CD8-positive, alpha-beta memory T cell (primary cell): ENCODE measurements at regions not wholly inside any gene's neighbourhood (a gene's known extent, or its start where the extent isn't known, plus 50 kb on each side); places are given as distances from the start of the nearest gene placed in this dataset.
A peak's percentile ranks its signal among the peaks of the same experiment; 100 is the strongest.
"Not testable (repeated sequence)": the region's sequence is repeated elsewhere in the genome, so short reads cannot be mapped to it uniquely, and the experiment has no call there.

Experiments used
- CTCF ChIA-PET: fragments of 350-600 bp; sonication (Branson Sonifier 250); formaldehyde crosslinking; loops from one replicate; lab custom pipeline; 2021; ENCODE audit warnings: antibody characterized with exemption; lab: Charles Lee
- POLR2A ChIA-PET: fragments of 350-600 bp; sonication (Branson Sonifier 250); formaldehyde crosslinking; loops from one replicate; lab custom pipeline; 2021; ENCODE audit warnings: antibody characterized with exemption; lab: Charles Lee
- DNase-seq, 5 donors: peaks; one replicate each; pipeline versions ENCODE4 v3.0.0 to v3.0.0-alpha.2; 2020 to 2022; ENCODE audit warnings: mixed read lengths in 1 of 5
- H3K27ac ChIP-seq: one replicate; pipeline ENCODE4 v1.7.0; 2013; ENCODE audit warnings: low read depth, mild to moderate bottlenecking, low read length, moderate library complexity
- H3K27me3 ChIP-seq: 2 replicates; pipeline ENCODE4 v1.7.0; 2013; ENCODE audit warnings: low read length, mild to moderate bottlenecking; ENCODE audit not compliant: insufficient read depth, poor library complexity, severe bottlenecking
- H3K36me3 ChIP-seq: 2 replicates; pipeline ENCODE4 v1.7.0; 2013; ENCODE audit warnings: mild to moderate bottlenecking, low read length, moderate library complexity; ENCODE audit not compliant: insufficient read depth
- H3K4me1 ChIP-seq: 2 replicates; pipeline ENCODE4 v1.7.0; 2013; ENCODE audit warnings: mild to moderate bottlenecking, low read length, moderate library complexity; ENCODE audit not compliant: insufficient read depth
- H3K4me3 ChIP-seq: 2 replicates; pipeline ENCODE4 v1.7.0; 2013; ENCODE audit warnings: mild to moderate bottlenecking, low read length
- H3K9me3 ChIP-seq: 2 replicates; pipeline ENCODE4 v1.7.0; 2013; ENCODE audit warnings: mild to moderate bottlenecking, low read length
- H3K27ac Mint-ChIP-seq, 8 donors: one replicate each; pipeline ENCODE4 v1.8.0; 2020 to 2021; ENCODE audit warnings: mixed read lengths in 8 of 8, mild to moderate bottlenecking in 6 of 8, inconsistent platforms in 3 of 8, moderate library complexity in 3 of 8
- H3K27me3 Mint-ChIP-seq, 2 donors: one replicate each; pipeline ENCODE4 v1.8.0; 2020 to 2021; ENCODE audit warnings: mixed read lengths in 2 of 2, mild to moderate bottlenecking in 1 of 2, moderate library complexity in 1 of 2
- H3K36me3 Mint-ChIP-seq, 3 donors: one replicate each; pipeline ENCODE4 v1.8.0; 2020 to 2021; ENCODE audit warnings: mixed read lengths in 3 of 3, inconsistent platforms in 1 of 3, mild to moderate bottlenecking in 1 of 3
- H3K4me1 Mint-ChIP-seq, 3 donors: one replicate each; pipeline ENCODE4 v1.8.0; 2020 to 2021; ENCODE audit warnings: mixed read lengths in 3 of 3, inconsistent platforms in 1 of 3, mild to moderate bottlenecking in 1 of 3
- H3K4me3 Mint-ChIP-seq, 7 donors: one replicate each; pipeline ENCODE4 v1.8.0; 2020 to 2021; ENCODE audit warnings: mixed read lengths in 7 of 7, mild to moderate bottlenecking in 6 of 7, moderate library complexity in 4 of 7, inconsistent platforms in 2 of 7
- H3K9me3 Mint-ChIP-seq, 5 donors: one replicate each; pipeline ENCODE4 v1.8.0; 2020 to 2022; ENCODE audit warnings: mixed read lengths in 5 of 5, mild to moderate bottlenecking in 3 of 5, moderate library complexity in 2 of 5, inconsistent platforms in 1 of 5

DNA sequence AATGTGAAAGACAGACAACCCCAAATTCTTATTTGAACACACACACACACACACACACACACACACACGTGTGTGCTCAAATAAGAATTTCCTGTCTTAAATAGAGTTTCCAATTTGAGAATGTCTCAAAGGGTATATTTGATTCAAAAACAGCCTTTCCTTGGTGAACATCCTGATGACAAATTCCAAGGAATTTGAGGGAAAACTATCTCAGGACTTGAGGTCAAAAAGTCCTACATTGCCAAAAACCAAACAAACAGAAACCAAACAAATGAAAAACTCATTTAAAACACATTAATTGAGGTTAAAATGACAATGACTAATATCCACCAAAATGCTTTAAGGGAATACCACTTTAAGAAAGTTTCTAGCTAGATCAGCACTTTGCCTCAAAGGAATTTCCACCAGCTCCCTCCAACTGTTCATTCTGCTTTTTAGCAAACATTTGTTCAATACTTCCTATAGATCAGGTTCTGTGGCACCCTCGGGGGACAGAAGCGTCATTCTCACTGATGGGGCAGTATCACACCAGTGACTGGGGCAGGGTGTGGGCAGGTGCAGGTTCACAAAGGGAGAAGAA, 232.1 kb upstream of the TRIB2 start:
- Histone ChIP-seq H3K27ac (no peak overlapping the region), H3K27me3 (no peaks in the 10 kb centered on the region), H3K9me3 (no peaks in the 10 kb centered on the region), H3K4me1 (peaks cover 53% of the 10 kb centered on the region), H3K4me3 (no peak overlapping the region), H3K36me3 (no peaks in the 10 kb centered on the region)
- no peak for DNase-seq
- H3K9me3 Mint-ChIP-seq = no peaks in the 10 kb centered on the region
- CTCF ChIA-PET = no interaction called here
- peak overlapping the region in 1 of 7 donors; percentile 42 for H3K4me3 Mint-ChIP-seq
- H3K27ac Mint-ChIP-seq = peak overlapping the region in 1 of 8 donors; percentile 75
- POLR2A ChIA-PET = no interaction called here
- peaks cover 0 to 3% (median 0%) of the 10 kb centered on the region in 3 donors for H3K36me3 Mint-ChIP-seq
- H3K4me1 Mint-ChIP-seq = peaks cover 47 to 59% (median 57%) of the 10 kb centered on the region in 3 donors
- H3K27me3 Mint-ChIP-seq = no peaks in the 10 kb centered on the region

DNA sequence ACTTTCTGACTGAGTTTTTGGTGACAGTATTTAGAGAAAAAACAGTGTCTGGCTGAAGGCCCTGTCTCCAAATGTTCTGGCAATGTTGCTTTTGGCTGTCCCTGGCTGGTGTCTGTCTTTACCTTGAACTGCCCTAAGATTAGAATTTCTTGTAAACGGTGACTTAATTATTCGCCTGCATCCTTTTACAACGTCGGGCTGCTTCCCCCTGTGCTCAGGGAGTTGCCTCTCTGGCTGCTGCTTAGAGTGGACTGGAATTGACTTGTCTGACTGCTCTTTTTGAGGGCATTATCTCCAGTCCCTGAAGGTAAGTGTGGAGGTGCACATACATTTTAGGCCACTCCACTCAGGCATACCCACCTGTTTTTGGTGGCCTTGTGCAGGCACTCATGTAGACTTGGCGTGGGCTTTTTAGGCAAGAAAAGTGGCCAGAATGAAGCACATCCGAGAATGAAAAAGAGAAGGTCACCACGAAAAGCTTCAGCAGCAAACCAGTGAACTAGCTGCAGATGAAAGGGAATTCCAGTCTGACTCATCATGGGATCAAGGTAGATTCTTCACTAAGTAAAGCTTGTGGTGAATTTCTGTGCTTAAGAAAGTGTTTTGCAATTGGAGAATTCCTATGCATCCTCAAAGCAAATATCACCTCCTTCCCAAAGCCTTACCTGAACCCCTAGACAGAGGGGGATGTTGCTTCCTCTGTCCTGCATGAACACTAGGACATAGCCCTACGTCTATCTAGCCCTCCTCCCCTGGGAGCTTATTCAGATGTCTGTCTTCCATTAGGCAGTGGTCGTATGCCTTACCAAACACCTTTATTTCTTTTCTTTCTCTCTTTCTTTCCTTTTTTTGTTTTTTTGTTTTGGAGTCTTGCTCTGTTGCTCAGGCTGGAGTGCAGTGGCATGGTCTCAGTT, 230.3 kb upstream of the TRIB2 start:
- Histone ChIP-seq H3K27ac (no peak overlapping the region), H3K4me1 (peaks cover 56% of the 10 kb centered on the region), H3K36me3 (no peaks in the 10 kb centered on the region), H3K4me3 (no peak overlapping the region), H3K27me3 (no peaks in the 10 kb centered on the region), H3K9me3 (no peaks in the 10 kb centered on the region)
- Mint-ChIP-seq H3K27me3 (no peaks in the 10 kb centered on the region), H3K36me3 (peaks cover 0 to 4% (median 0%) of the 10 kb centered on the region in 3 donors), H3K4me1 (peaks cover 57 to 72% (median 69%) of the 10 kb centered on the region in 3 donors), H3K27ac (peak overlapping the region in 6 of 8 donors; percentile 83 to 91 (median 87)), H3K4me3 (peak overlapping the region in 3 of 7 donors; percentile 9 to 44 (median 40)), H3K9me3 (no peaks in the 10 kb centered on the region)
- CTCF ChIA-PET = no interaction called here
- POLR2A ChIA-PET = no interaction called here
- no peak for DNase-seq

DNA sequence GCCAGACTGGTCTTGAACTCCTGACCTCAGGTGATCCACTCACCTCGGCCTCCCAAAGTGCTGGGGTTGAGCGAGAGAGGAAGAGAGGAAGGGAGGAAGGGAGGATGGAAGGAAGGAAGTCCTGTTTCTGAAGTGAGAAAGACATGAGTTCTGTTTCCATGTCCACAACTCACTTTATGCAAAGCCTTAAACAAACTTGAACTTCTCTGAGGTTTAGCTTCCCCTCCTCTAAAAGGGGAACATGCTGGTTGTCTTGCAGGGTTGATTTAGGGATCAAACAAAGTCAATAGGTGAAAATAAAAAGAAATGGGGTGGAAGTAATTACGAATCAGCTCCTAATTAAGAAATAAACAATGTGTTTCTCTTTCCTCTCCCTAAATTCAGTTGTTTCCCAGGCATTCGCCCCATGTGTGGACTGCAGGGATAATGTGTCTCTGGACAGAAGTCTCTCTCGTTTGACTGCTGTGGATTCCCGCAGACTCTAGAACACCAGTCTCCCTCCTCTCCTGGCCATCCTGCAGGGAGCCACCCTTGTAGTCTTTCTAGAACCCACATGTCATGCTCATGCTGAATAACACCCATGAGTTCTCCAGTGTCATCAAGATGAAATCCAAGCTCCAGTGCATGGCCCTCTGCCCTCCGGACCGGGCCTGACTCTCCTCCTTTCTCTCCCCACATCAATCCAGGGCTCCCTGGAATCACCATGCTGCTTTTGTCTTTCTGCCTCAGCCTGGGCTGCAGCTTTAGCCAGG, 229.3 kb upstream of the TRIB2 start:
- peak overlapping the region; percentile 17 for H3K4me3 ChIP-seq
- H3K4me1 Mint-ChIP-seq = peaks cover 57 to 72% (median 69%) of the 10 kb centered on the region in 3 donors
- peaks cover 56% of the 10 kb centered on the region for H3K4me1 ChIP-seq
- H3K27ac ChIP-seq = no peak overlapping the region
- no peaks in the 10 kb centered on the region for H3K9me3 Mint-ChIP-seq
- peak overlapping the region; percentile 68 to 91 (median 87) for H3K27ac Mint-ChIP-seq
- no peaks in the 10 kb centered on the region for H3K9me3 ChIP-seq
- no peaks in the 10 kb centered on the region for H3K27me3 ChIP-seq
- POLR2A ChIA-PET = no interaction called here
- peaks cover 0 to 3% (median 0%) of the 10 kb centered on the region in 3 donors for H3K36me3 Mint-ChIP-seq
- no peaks in the 10 kb centered on the region for H3K36me3 ChIP-seq
- CTCF ChIA-PET = interaction anchor here (1.7 kb wide), 2 partner anchors 12 to 229 kb away, joined by 4 to 6 read pairs; partner anchors contain the start of gene TRIB2
- no peak for DNase-seq
- no peaks in the 10 kb centered on the region for H3K27me3 Mint-ChIP-seq
- peak overlapping the region in 6 of 7 donors; percentile 15 to 82 (median 75) for H3K4me3 Mint-ChIP-seq

DNA sequence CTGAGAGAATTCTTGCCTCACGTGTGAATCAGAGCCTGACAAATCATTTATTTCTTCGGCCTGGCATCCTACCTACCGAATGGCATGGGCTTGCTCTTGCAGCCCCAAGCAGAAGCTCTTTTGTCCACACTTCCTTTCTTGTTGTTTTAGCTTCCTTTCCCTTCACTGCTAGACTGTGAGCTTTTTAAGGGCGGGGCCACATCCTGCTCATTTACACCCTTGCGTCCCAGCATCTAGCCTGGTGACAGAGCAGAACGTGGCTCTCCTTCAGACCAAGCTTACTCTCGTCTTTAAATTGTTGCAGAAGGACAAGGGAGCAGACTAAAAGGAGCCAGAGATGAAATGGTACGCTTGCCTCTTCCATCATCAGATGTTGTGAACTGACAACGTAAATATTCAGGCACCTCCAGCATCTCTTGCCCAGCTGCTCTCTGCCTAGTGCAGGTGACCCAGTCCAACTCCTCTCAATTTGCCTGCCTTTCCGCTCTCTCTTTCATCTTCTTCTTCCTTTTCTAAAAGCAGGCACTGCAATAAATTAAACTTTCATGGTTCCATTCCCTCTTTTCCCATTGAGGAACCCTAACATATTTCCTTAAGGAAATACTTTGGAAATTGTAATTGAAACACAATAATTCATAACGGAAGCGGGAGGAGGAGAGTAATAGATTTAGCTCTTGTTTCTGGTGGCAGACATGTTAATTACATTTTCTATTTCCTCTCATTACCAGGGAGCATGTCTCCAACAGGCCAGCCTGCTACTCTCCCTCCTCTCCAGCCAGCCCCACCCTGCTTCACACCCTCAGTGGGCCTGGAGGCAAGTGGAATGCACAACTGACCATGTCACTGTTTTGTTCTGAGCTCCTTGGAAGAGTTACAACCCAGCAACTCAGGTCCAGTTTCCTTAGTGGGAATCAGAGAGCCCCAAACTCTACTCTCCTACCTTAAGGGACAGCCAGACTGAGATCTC, 228.1 kb upstream of the TRIB2 start:
- ChIA-PET POLR2A (interaction anchor here (0.6 to 1.0 kb wide), 3 partner anchors 9 to 13 kb away, joined by 3 to 6 read pairs (median 3); no protein-coding TSS in a partner anchor), CTCF (interaction anchor here (1.3 to 1.7 kb wide), 3 partner anchors 10 to 228 kb away, joined by 4 to 6 read pairs (median 4); partner anchors contain the start of gene TRIB2)
- peaks cover 64% of the 10 kb centered on the region for H3K4me1 ChIP-seq
- Mint-ChIP-seq H3K36me3 (peaks cover 0 to 3% (median 0%) of the 10 kb centered on the region in 3 donors), H3K4me1 (peaks cover 65 to 81% (median 78%) of the 10 kb centered on the region in 3 donors), H3K4me3 (peak overlapping the region; percentile 1 to 82 (median 77)), H3K9me3 (no peaks in the 10 kb centered on the region), H3K27me3 (no peaks in the 10 kb centered on the region), H3K27ac (peak overlapping the region; percentile 58 to 88 (median 85))
- peak; percentile 14 to 64 (median 34) for DNase-seq
- H3K36me3 ChIP-seq = no peaks in the 10 kb centered on the region
- H3K9me3 ChIP-seq = no peaks in the 10 kb centered on the region
- peak overlapping the region; percentile 32 for H3K4me3 ChIP-seq
- H3K27ac ChIP-seq = no peak overlapping the region
- H3K27me3 ChIP-seq = no peaks in the 10 kb centered on the region

DNA sequence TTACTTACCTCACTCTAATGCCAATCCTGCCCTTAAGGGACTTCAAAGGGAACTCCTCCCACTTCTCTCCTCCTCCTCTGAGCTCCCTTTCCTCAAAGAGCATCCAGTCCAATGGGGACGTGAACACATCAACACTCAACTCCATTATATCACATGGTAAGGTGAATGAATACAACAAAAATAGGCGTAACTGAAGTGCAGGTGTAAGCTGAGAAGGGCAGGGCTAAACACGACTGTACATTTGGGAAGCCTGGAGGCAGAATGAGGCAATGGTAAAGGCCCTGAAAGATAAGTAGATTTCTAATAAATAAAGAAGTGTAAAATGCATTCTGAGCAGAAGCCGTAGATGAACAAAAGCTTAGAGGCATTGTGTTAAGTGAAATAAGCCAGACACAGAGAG, 226.1 kb upstream of the TRIB2 start:
- peak overlapping the region in 3 of 8 donors; percentile 24 to 89 (median 35) for H3K27ac Mint-ChIP-seq
- peaks cover 0 to 3% (median 0%) of the 10 kb centered on the region in 3 donors for H3K36me3 Mint-ChIP-seq
- Histone ChIP-seq H3K27me3 (no peaks in the 10 kb centered on the region), H3K27ac (no peak overlapping the region), H3K4me1 (peaks cover 61% of the 10 kb centered on the region), H3K36me3 (no peaks in the 10 kb centered on the region), H3K9me3 (no peaks in the 10 kb centered on the region), H3K4me3 (no peak overlapping the region)
- H3K4me3 Mint-ChIP-seq = no peak overlapping the region
- no peaks in the 10 kb centered on the region for H3K9me3 Mint-ChIP-seq
- H3K27me3 Mint-ChIP-seq = no peaks in the 10 kb centered on the region
- no peak for DNase-seq
- peaks cover 58 to 74% (median 74%) of the 10 kb centered on the region in 3 donors for H3K4me1 Mint-ChIP-seq
- CTCF ChIA-PET = interaction anchor here (1.3 to 1.6 kb wide), 2 partner anchors 9 to 225 kb away, joined by 3 to 4 read pairs; no protein-coding TSS in a partner anchor
- POLR2A ChIA-PET = no interaction called here

DNA sequence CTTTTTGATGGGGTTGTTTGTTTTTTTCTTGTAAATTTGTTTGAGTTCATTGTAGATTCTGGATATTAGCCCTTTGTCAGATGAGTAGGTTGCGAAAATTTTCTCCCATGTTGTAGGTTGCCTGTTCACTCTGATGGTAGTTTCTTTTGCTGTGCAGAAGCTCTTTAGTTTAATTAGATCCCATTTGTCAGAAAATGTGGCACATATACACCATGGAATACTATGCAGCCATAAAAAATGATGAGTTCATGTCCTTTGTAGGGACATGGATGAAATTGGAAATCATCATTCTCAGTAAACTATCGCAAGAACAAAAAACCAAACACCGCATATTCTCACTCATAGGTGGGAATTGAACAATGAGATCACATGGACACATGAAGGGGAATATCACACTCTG, 224.4 kb upstream of the TRIB2 start:
- H3K9me3 ChIP-seq, POLR2A ChIA-PET, H3K36me3 Mint-ChIP-seq, CTCF ChIA-PET, H3K27ac ChIP-seq, H3K27me3 ChIP-seq, H3K4me3 Mint-ChIP-seq, H3K27me3 Mint-ChIP-seq, H3K27ac Mint-ChIP-seq, H3K9me3 Mint-ChIP-seq, H3K36me3 ChIP-seq, H3K4me3 ChIP-seq, DNase-seq: not testable (repeated sequence)
- H3K4me1 Mint-ChIP-seq = peaks cover 62 to 73% (median 72%) of the 10 kb centered on the region in 3 donors
- H3K4me1 ChIP-seq = peaks cover 58% of the 10 kb centered on the region

DNA sequence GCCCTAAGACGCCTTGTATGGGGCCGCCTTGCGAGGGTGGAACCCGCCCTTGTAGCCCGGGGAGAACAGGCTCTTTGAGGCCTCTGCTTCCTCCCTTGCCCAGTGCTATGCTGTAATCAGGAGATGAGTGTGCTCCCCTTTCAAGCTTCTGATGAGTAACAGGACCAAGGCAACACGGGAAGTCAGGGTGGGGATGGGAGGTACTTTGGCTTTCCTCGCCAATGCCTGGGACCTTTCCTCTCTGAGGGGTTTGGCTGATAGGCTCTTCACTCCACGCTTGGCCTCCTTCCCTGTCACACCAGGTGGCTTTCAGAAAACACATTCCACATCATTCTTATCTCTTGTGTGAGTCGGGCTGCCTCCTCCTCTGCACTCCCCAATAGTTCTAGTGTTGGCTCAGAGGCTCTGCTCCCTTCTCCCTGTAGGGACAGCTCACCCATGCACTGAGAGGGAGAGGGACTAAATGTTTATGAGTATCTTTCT, 223.7 kb upstream of the TRIB2 start:
- Mint-ChIP-seq H3K4me1 (peaks cover 62 to 73% (median 72%) of the 10 kb centered on the region in 3 donors), H3K9me3 (no peaks in the 10 kb centered on the region), H3K27me3 (no peaks in the 10 kb centered on the region), H3K27ac (peak overlapping the region in 6 of 8 donors; percentile 47 to 79 (median 62)), H3K4me3 (peak overlapping the region in 2 of 7 donors; percentile 35 to 43), H3K36me3 (peaks cover 0 to 6% (median 0%) of the 10 kb centered on the region in 3 donors)
- Histone ChIP-seq H3K27ac (no peak overlapping the region), H3K4me3 (no peak overlapping the region), H3K4me1 (peaks cover 58% of the 10 kb centered on the region), H3K36me3 (no peaks in the 10 kb centered on the region), H3K9me3 (no peaks in the 10 kb centered on the region), H3K27me3 (no peaks in the 10 kb centered on the region)
- POLR2A ChIA-PET = interaction anchor here (0.6 kb wide), 1 partner anchor 37 kb away, joined by 3 read pairs; no protein-coding TSS in a partner anchor
- CTCF ChIA-PET = no interaction called here
- DNase-seq = no peak
